H1 (cell line): ENCODE measurements at regions not wholly inside any gene's neighbourhood (a gene's known extent, or its start where the extent isn't known, plus 50 kb on each side); places are given as distances from the start of the nearest gene placed in this dataset.

Source experiments
- CTCF ChIA-PET: fragments of 300-600 bp; sonication (Branson Sonifier 250); formaldehyde crosslinking; loops from one replicate; lab custom pipeline; 2021; ENCODE audit not compliant: partially characterized antibody; lab: Charles Lee
- POLR2A ChIA-PET: fragments of 300-600 bp; sonication (Branson Sonifier 250); formaldehyde crosslinking; loops from one replicate; lab custom pipeline; 2021; ENCODE audit warnings: inconsistent platforms; ENCODE audit not compliant: partially characterized antibody; lab: Charles Lee
- DNase-seq, 2 experiments: peaks; one replicate each; pipeline versions ENCODE4 v3.0.0 to v3.0.0-alpha.2; 2010 to 2022; ENCODE audit warnings: low spot score in 2 of 2, low read depth in 1 of 2, mixed read lengths in 1 of 2
- FAIRE-seq: peaks from 2 replicates; lab custom pipeline; 2011; peaks lifted over from hg19 to GRCh38; lab: Jason Lieb, UNC
- H2AFZ ChIP-seq: 2 replicates; pipeline ENCODE4 v1.8.1; 2012; ENCODE audit warnings: low read length, inconsistent platforms
- H2AK5ac ChIP-seq: 2 replicates; pipeline ENCODE4 v1.6.1; 2013; ENCODE audit warnings: low read depth, low read length
- H2BK120ac ChIP-seq: replicated peaks from 2 replicates; pipeline ENCODE3; 2013; ENCODE audit warnings: low read depth, low read length, inconsistent platforms
- H2BK12ac ChIP-seq: 2 replicates; pipeline ENCODE4 v1.6.1; 2013; ENCODE audit warnings: low read depth, low read length
- H2BK15ac ChIP-seq: 2 replicates; pipeline ENCODE4 v1.6.1; 2013; ENCODE audit warnings: low read length
- H2BK20ac ChIP-seq: 2 replicates; pipeline ENCODE4 v1.6.1; 2013; ENCODE audit warnings: low read length
- H2BK5ac ChIP-seq: 2 replicates; pipeline ENCODE4 v1.6.1; 2013; ENCODE audit warnings: low read depth, low read length
- H3K14ac ChIP-seq: 2 replicates; pipeline ENCODE4 v1.6.1; 2013; ENCODE audit warnings: inconsistent platforms; ENCODE audit not compliant: insufficient read length
- H3K18ac ChIP-seq: 2 replicates; pipeline ENCODE4 v1.6.1; 2013; ENCODE audit warnings: low read length; ENCODE audit errors: extremely low read depth
- H3K23ac ChIP-seq: 2 replicates; pipeline ENCODE4 v1.6.1; 2013; ENCODE audit warnings: inconsistent platforms; ENCODE audit not compliant: insufficient read length
- H3K23me2 ChIP-seq: 2 replicates; pipeline ENCODE4 v1.6.1; 2013; ENCODE audit warnings: low read depth, low read length
- H3K27ac ChIP-seq: 2 replicates; pipeline ENCODE4 v1.6.1; 2011; ENCODE audit warnings: low read depth, low read length, inconsistent platforms
- H3K27me3 ChIP-seq, 4 experiments: replicated peaks in 1 of 4; 1 replicate in 1 of 4; 2 replicates in 3 of 4; pipeline versions ENCODE4 v1.6.1 to v1.8.1; 2011 to 2013; ENCODE audit warnings: low read length in 3 of 4, mild to moderate bottlenecking in 3 of 4, inconsistent platforms in 2 of 4, mixed read lengths in 2 of 4, moderate library complexity in 1 of 4; ENCODE audit not compliant: control insufficient read depth in 3 of 4, insufficient read depth in 3 of 4; ENCODE audit errors: extremely low read depth in 1 of 4
- H3K36me3 ChIP-seq, 4 experiments: 2 replicates each; pipeline versions ENCODE4 v1.6.1 to v1.8.1; 2011 to 2013; ENCODE audit warnings: mild to moderate bottlenecking in 4 of 4, low read length in 3 of 4, moderate library complexity in 2 of 4, control low read depth in 1 of 4, inconsistent platforms in 1 of 4; ENCODE audit not compliant: insufficient read depth in 4 of 4, control insufficient read depth in 2 of 4
- H3K4ac ChIP-seq: replicated peaks from 2 replicates; pipeline ENCODE3; 2013; ENCODE audit warnings: low read length, low read depth, mixed read lengths, inconsistent platforms; ENCODE audit not compliant: insufficient read length
- H3K4me1 ChIP-seq, 4 experiments: replicated peaks in 1 of 4; 1 replicate in 1 of 4; 2 replicates in 3 of 4; pipeline versions ENCODE4 v1.6.1 to v1.8.1; 2011 to 2013; ENCODE audit warnings: low read length in 3 of 4, inconsistent platforms in 2 of 4, mixed read lengths in 1 of 4; ENCODE audit not compliant: insufficient read depth in 4 of 4, control insufficient read depth in 3 of 4
- H3K4me2 ChIP-seq, 2 experiments: 2 replicates each; pipeline versions ENCODE4 v1.6.1 to v1.8.1; 2011 to 2013; ENCODE audit warnings: low read depth in 2 of 2, low read length in 2 of 2, control low read depth in 1 of 2, inconsistent platforms in 1 of 2, mild to moderate bottlenecking in 1 of 2; ENCODE audit not compliant: insufficient read depth in 1 of 2
- H3K4me3 ChIP-seq, 4 experiments: fragments of 200-600, 300-600 bp in 1 of 4; sonication (generic), shearing (Covaris generic), sonication (Bioruptor Twin) in 1 of 4; 2 replicates each; pipeline versions ENCODE4 v1.5.1 to v1.8.1; 2011 to 2016; ENCODE audit warnings: low read length in 4 of 4, low read depth in 3 of 4, control low read depth in 2 of 4, inconsistent platforms in 2 of 4, mild to moderate bottlenecking in 2 of 4, mixed read lengths in 1 of 4, moderate library complexity in 1 of 4; ENCODE audit not compliant: insufficient read depth in 2 of 4; ENCODE audit errors: extremely low read depth in 1 of 4
- H3K56ac ChIP-seq: replicated peaks from 2 replicates; pipeline ENCODE3; 2013; ENCODE audit warnings: low read depth, mild to moderate bottlenecking, mixed read lengths, low read length, inconsistent platforms; ENCODE audit not compliant: insufficient read length
- H3K79me1 ChIP-seq: 2 replicates; pipeline ENCODE4 v1.6.1; 2013; ENCODE audit warnings: low read depth, low read length, control low read depth
- H3K79me2 ChIP-seq, 2 experiments: 2 replicates each; pipeline versions ENCODE4 v1.6.1 to v1.8.1; 2012 to 2013; ENCODE audit warnings: low read length in 2 of 2, mild to moderate bottlenecking in 2 of 2, inconsistent platforms in 1 of 2; ENCODE audit not compliant: insufficient read depth in 2 of 2, control insufficient read depth in 1 of 2
- H3K9ac ChIP-seq, 4 experiments: replicated peaks in 1 of 4; 1 replicate in 1 of 4; 2 replicates in 3 of 4; pipeline versions ENCODE4 v1.6.1 to v1.8.1; 2011 to 2013; ENCODE audit warnings: low read depth in 3 of 4, low read length in 3 of 4, control low read depth in 2 of 4, mild to moderate bottlenecking in 2 of 4, moderate library complexity in 2 of 4, inconsistent platforms in 1 of 4; ENCODE audit errors: extremely low read depth in 1 of 4
- H3K9me3 ChIP-seq, 2 experiments: 2 replicates each; pipeline versions ENCODE4 v1.6.1 to v1.8.1; 2012 to 2013; ENCODE audit warnings: mild to moderate bottlenecking in 2 of 2, moderate library complexity in 2 of 2, control low read depth in 1 of 2, inconsistent platforms in 1 of 2, low read depth in 1 of 2, low read length in 1 of 2, mixed read lengths in 1 of 2; ENCODE audit not compliant: insufficient read depth in 2 of 2
- H4K20me1 ChIP-seq, 2 experiments: replicated peaks in 1 of 2; 2 replicates each; pipeline versions ENCODE3 to v1.8.1; 2011 to 2013; ENCODE audit warnings: inconsistent platforms in 2 of 2, low read length in 2 of 2, mild to moderate bottlenecking in 1 of 2; ENCODE audit not compliant: insufficient read depth in 2 of 2, control insufficient read depth in 1 of 2
- H4K5ac ChIP-seq: 2 replicates; pipeline ENCODE4 v1.6.1; 2013; ENCODE audit warnings: low read length, low read depth, mixed read lengths, inconsistent platforms; ENCODE audit not compliant: insufficient read length
- H4K8ac ChIP-seq: 2 replicates; pipeline ENCODE4 v1.8.0; 2013; ENCODE audit warnings: mild to moderate bottlenecking, moderate library complexity, low read length, inconsistent platforms; ENCODE audit not compliant: insufficient read depth; ENCODE audit errors: extremely low read depth
- H4K91ac ChIP-seq: replicated peaks from 2 replicates; pipeline ENCODE3; 2013; ENCODE audit warnings: low read length, mixed read lengths, inconsistent platforms; ENCODE audit not compliant: insufficient read length
- EZH2 ChIP-seq: fragments of 200-600 bp; sonication (generic); IDR thresholded peaks from 2 replicates; pipeline ENCODE4 v1.7.1; 2012; ENCODE audit warnings: low read depth, mild to moderate bottlenecking, moderate library complexity, low read length, inconsistent platforms; ENCODE audit not compliant: severe bottlenecking
- HDAC2 ChIP-seq, 2 experiments: fragments of 300-600 bp in 1 of 2; sonication (generic) in 1 of 2; IDR thresholded peaks; 2 replicates each; pipeline ENCODE4 v1.6.1; 2011 to 2012; ENCODE audit warnings: low read depth in 2 of 2, low read length in 2 of 2, mild to moderate bottlenecking in 2 of 2, moderate library complexity in 2 of 2, borderline replicate concordance in 1 of 2, inconsistent platforms in 1 of 2
- JUND ChIP-seq: IDR thresholded peaks from 2 replicates; pipeline ENCODE4 v1.6.1; 2011; ENCODE audit warnings: mild to moderate bottlenecking, improper control_type of control experiment, low read length
- MAX ChIP-seq: IDR thresholded peaks from 2 replicates; pipeline ENCODE4 v1.6.1; 2012; ENCODE audit warnings: inconsistent platforms
- NANOG ChIP-seq: IDR thresholded peaks from 2 replicates; pipeline ENCODE4 v1.6.1; 2011; ENCODE audit warnings: low read length, low read depth, mild to moderate bottlenecking, inconsistent platforms; ENCODE audit not compliant: insufficient read depth, poor library complexity, severe bottlenecking
- RBBP5 ChIP-seq: IDR thresholded peaks from 2 replicates; pipeline ENCODE4 v1.7.1; 2012; ENCODE audit warnings: low read depth, mild to moderate bottlenecking, inconsistent platforms, low read length, moderate library complexity, borderline replicate concordance
- WGBS, 2 experiments: shearing (Covaris generic) in 1 of 2; methylation state at CpG; one replicate each; pipeline versions ENCODE4 v1.1.6 to v1.1.7; 2013 to 2015; ENCODE audit warnings: low lambda C conversion rate in 2 of 2, mixed read lengths in 2 of 2, inconsistent platforms in 1 of 2, low coverage in 1 of 2, missing lambda C conversion rate in 1 of 2; ENCODE audit not compliant: insufficient replicate concordance in 2 of 2, insufficient coverage in 1 of 2, insufficient read length in 1 of 2; ENCODE audit errors: extremely low coverage in 1 of 2, missing lambda C conversion rate in 1 of 2; 5-methylcytosine and 5-hydroxymethylcytosine counted together
- TF ChIP-seq, protein P1 (sequence below): IDR thresholded peaks from 2 replicates; pipeline ENCODE4 v1.6.1; 2011; ENCODE audit warnings: low read length, improper control_type of control experiment

DNA sequence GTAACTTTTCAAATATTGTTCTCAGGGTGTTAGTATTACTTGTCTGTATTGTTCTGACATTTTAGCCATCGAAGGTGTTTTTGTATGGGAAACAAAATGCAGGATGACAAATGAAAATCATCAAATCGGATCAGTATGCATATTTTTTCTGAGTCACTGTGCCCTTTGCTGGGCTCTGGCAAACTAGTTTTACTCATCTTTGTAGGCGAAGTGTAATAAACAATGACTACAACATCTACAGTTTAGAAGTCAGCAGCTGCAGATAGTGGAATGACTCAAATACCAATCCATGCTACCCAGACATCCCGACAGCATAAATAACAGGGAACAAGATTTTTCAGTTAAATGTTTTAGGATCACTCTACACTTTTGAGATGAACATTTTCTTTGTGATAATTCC is 557.3 kb upstream of the TENM3 start:
- H2BK120ac ChIP-seq, result no peak overlapping the region
- H3K14ac ChIP-seq, result no peak overlapping the region
- no peak for TF ChIP-seq HDAC2 (IDR thresholded peaks at IDR 0.05; ENCODE audit: borderline replicate concordance in 1 of 2, low read depth in 2 of 2, low read length in 2 of 2)
- TF ChIP-seq EZH2, result no peak
- TF ChIP-seq, protein P1, sequence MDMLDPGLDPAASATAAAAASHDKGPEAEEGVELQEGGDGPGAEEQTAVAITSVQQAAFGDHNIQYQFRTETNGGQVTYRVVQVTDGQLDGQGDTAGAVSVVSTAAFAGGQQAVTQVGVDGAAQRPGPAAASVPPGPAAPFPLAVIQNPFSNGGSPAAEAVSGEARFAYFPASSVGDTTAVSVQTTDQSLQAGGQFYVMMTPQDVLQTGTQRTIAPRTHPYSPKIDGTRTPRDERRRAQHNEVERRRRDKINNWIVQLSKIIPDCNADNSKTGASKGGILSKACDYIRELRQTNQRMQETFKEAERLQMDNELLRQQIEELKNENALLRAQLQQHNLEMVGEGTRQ, result no peak
- no peak for TF ChIP-seq RBBP5
- no peak for TF ChIP-seq MAX
- TF ChIP-seq NANOG, result no peak
- TF ChIP-seq JUND, result no peak
- FAIRE-seq (no peak), DNase-seq (no peak)
- no peaks in the 10 kb centered on the region for H3K9me3 ChIP-seq
- no peak overlapping the region for H2BK12ac ChIP-seq
- H3K79me2 ChIP-seq, result no peaks in the 10 kb centered on the region
- H3K56ac ChIP-seq, result no peak overlapping the region
- no peaks in the 10 kb centered on the region for H3K27me3 ChIP-seq
- no peaks in the 10 kb centered on the region for H3K79me1 ChIP-seq
- H3K4ac ChIP-seq, result no peak overlapping the region
- no peak overlapping the region for H2AFZ ChIP-seq
- H4K8ac ChIP-seq, result no peak overlapping the region
- WGBS, 2 experiments, result 80% methylated on average over 4 of the region's 4 CpGs; no CpG with 5 or more reads in 1 of the 2 experiments
- no peaks in the 10 kb centered on the region for H4K20me1 ChIP-seq
- peaks cover 0 to 5% (median 0%) of the 10 kb centered on the region in 4 experiments; a peak in 3 of 7 replicates for H3K4me1 ChIP-seq
- no peak overlapping the region for H4K5ac ChIP-seq
- H2BK15ac ChIP-seq, result no peak overlapping the region
- POLR2A ChIA-PET, result no interaction called here
- H3K23me2 ChIP-seq, result no peaks in the 10 kb centered on the region
- H3K23ac ChIP-seq, result no peak overlapping the region
- H3K9ac ChIP-seq, result no peak overlapping the region
- H4K91ac ChIP-seq, result no peak overlapping the region
- H3K4me2 ChIP-seq, result no peak overlapping the region
- H3K27ac ChIP-seq, result no peak overlapping the region
- H3K4me3 ChIP-seq, result no peak overlapping the region
- no peaks in the 10 kb centered on the region for H3K36me3 ChIP-seq
- no peak overlapping the region for H3K18ac ChIP-seq
- no peak overlapping the region for H2BK5ac ChIP-seq
- CTCF ChIA-PET, result no interaction called here
- no peak overlapping the region for H2AK5ac ChIP-seq
- no peak overlapping the region for H2BK20ac ChIP-seq
